ENCODE measurements at regions not wholly inside any gene's neighbourhood (a gene's known extent, or its start where the extent isn't known, plus 50 kb on each side); places are given as distances from the start of the nearest gene placed in this dataset.

DNA sequence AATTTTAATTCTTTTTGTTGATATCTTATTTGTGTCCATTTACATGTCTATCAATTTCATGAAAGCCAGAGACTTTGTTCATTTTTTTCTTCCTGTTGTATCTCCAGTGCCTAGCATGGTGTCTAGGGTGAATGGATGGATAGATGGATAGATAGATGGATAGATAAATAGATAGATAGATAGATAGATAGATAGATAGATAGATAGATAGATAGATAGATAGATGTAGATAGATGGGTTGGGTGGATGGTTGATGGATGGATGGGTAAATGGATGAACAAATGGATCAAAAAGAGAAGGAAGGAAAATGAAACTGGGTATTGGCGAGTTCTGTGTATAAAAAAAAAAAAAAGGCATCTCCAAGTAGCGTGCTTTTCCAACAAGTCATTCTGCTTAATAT lies 120.5 kb downstream of the FAM124B start:
- TF ChIP-seq, protein P1, sequence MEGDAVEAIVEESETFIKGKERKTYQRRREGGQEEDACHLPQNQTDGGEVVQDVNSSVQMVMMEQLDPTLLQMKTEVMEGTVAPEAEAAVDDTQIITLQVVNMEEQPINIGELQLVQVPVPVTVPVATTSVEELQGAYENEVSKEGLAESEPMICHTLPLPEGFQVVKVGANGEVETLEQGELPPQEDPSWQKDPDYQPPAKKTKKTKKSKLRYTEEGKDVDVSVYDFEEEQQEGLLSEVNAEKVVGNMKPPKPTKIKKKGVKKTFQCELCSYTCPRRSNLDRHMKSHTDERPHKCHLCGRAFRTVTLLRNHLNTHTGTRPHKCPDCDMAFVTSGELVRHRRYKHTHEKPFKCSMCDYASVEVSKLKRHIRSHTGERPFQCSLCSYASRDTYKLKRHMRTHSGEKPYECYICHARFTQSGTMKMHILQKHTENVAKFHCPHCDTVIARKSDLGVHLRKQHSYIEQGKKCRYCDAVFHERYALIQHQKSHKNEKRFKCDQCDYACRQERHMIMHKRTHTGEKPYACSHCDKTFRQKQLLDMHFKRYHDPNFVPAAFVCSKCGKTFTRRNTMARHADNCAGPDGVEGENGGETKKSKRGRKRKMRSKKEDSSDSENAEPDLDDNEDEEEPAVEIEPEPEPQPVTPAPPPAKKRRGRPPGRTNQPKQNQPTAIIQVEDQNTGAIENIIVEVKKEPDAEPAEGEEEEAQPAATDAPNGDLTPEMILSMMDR (IDR thresholded peaks at IDR 0.05) = no peak

DNA sequence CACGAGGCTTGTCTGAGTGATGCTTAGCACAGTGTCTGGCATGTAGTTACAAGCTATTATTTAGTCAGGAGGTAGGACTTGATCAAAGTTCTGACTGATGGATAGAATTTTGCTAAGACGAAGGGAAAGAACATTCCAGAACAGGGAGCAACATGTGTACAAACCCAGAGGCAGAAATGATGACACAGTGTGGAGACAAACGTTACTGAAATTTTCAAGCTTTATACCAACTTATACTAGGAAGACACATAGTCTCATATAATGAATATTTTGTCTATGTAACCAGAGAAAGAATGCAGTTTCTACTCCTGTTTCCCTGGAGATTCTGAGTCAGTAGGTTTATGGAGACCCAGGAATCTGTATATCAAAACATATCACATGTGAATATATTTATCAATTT lies 123.4 kb downstream of the FAM124B start:
- TF ChIP-seq, protein P1 (IDR thresholded peaks at IDR 0.05) = no peak

DNA sequence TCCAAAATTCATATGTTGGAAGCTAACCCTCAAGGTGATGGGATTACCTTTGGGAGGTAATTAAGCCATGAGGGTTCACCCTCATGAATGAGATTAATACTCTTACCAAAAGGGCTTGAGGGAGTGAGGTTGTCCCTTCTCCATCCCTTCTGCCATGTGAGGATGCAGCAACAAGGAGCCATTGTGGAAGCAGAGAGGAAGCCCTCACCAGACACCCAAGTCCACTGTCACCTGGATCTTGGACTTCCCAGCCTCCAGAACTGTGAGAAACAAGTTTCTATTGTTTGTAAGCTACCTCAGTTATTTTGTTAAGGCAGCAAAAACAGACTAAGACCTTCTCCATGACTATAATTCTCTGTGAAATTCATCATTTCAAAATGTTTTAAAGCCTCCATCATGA lies 125.7 kb downstream of the FAM124B start:
- TF ChIP-seq, protein P1 (IDR thresholded peaks at IDR 0.05) = no peak

DNA sequence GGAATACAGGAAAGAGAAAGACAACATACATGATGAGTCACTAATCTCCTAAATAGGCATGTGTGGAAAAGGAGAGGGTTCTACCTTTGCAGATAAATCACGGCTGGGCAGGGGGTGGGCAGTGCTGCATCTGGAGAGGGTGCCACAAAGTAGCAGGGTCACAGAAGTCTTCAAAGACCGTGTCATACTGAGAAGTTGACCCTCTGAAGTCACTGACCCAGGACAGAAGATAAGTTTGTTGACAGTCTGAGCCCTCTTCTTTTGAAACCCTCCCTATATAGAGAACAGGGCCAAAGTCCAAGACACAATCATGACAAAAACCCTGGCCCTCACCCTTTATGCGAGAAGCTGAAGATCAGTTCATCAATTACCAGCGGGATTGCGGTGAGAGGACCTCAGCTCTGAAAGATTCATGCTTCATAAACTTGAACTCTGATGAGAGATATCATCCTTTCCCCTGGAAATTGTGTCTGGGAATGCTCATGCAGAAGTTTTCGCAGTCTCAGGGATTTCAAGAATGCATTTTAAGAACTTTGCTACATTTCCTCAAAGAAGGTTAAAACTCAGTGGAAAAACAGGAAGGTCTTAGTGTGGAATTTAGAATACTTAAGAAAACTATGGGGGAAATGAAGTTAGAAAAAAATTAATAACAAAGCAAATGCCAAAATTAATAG lies 129.5 kb downstream of the FAM124B start:
- TF ChIP-seq, protein P1 (IDR thresholded peaks at IDR 0.05) = no peak

DNA sequence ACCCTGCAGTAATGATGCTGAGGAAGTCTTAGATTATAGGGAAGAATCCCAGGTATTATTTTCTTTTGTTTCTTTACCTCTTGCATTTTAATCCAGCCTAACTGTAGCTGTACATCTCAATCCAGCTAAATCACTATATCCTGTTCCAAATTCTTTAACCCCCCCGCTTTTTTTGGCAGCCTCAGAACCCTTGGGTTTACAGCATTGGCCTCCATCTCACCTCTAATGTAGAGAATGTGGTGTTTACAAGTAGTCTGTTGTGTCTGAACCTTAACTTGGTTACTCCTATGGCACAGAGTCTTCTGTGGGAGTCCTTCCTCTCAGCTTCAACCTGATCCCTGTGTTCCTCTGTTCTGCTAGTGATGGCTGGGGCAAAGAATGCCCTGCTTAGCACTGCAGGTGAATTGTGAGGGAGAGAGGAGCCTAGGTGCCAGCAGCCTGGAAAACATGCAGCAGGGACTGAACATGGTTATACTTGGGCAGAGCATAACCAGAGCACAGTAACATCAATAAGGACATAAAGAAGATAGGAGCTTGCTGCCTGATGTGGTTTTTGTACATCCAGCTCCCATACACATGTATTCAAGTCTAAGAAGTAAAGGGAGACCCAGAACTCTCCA lies 130.2 kb downstream of the FAM124B start:
- TF ChIP-seq, protein P1 (IDR thresholded peaks at IDR 0.05) = no peak

DNA sequence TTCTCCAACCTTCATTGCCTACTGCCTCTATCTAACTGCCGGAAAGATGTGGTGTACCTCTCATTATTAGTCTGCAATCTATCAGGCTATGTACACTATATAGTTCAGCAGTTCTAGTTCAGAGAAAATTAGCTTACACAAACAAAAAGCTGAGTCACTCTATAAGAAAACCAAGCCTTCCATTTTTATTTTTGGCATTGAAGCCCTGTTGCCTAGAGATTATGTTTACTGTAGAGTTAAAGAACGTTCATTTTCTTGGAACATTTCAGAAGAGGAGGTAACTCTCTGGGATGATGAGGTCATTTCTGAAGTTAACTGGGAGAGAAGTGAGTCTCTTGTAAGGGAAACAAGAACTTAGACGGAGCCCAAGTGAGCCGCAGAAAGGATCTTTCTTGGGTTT lies 133.5 kb downstream of the FAM124B start:
- TF ChIP-seq, protein P1 (IDR thresholded peaks at IDR 0.05) = no peak

DNA sequence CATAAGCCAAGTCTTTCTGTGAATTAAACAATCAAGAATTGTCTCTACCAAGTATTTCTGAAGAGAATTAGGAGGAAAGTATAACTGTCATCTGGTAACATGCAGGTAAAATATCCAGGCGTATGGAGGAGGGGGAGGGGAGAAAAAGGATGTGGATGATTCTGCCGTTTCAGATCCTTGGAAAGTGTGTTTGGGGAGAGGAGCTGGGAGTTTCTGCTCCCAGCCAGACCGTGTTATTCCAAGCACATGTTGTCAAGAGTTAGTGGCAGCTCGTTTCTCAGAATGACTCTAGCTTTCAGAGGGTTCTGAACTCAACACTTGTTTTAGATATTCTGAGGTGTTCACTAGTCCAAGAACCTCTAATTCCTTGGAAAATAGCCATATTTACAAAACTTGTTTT lies 137.6 kb downstream of the FAM124B start:
- TF ChIP-seq, protein P1 (IDR thresholded peaks at IDR 0.05) = no peak

Data from LNCAP (cell line).